A549 (cell line): ENCODE measurements at regions not wholly inside any gene's neighbourhood (a gene's known extent, or its start where the extent isn't known, plus 50 kb on each side); places are given as distances from the start of the nearest gene placed in this dataset.

ENCODE experiments used
- CBX2 ChIP-seq: fragments of 200-600 bp; sonication (generic); IDR thresholded peaks from 2 replicates; pipeline ENCODE4 v1.6.1; 2016; ENCODE audit warnings: low read depth, mild to moderate bottlenecking, borderline replicate concordance
- CBX8 ChIP-seq: fragments of 200-600 bp; sonication (generic); IDR thresholded peaks from 2 replicates; pipeline ENCODE4 v1.6.1; 2016
- CTCF ChIP-seq: fragments of >200 bp; sonication (Bioruptor Twin); formaldehyde crosslinking; IDR thresholded peaks from 3 replicates; pipeline ENCODE4 v1.5.1; 2016
- ESRRA ChIP-seq: fragments of 150-350 bp; IDR thresholded peaks from 2 replicates; pipeline ENCODE4 v1.6.1; 2014; ENCODE audit warnings: mild to moderate bottlenecking, low read length, borderline replicate concordance
- FOSL2 ChIP-seq, 2 experiments: fragments of 450-650 bp in 1 of 2; fragments of >200 bp in 1 of 2; sonication (Bioruptor Twin) in 1 of 2; formaldehyde crosslinking; IDR thresholded peaks; 2 replicates each; pipeline versions ENCODE4 v1.5.0 to v1.6.1; 2016 to 2020; ENCODE audit warnings: mild to moderate bottlenecking in 1 of 2, moderate library complexity in 1 of 2
- HDAC2 ChIP-seq: fragments of 200-600 bp; sonication (generic); IDR thresholded peaks from 2 replicates; pipeline ENCODE4 v1.6.1; 2016
- HOXA7 ChIP-seq: fragments of 250-450 bp; sonication (Bioruptor Pico); IDR thresholded peaks from 2 replicates; pipeline ENCODE4 v1.5.0; 2020; ENCODE audit warnings: mild to moderate bottlenecking, moderate library complexity
- POLR2A ChIP-seq: IDR thresholded peaks from 2 replicates; pipeline ENCODE4 v1.6.1; 2012; ENCODE audit warnings: mild to moderate bottlenecking, low read length
- RFX5 ChIP-seq: fragments of 450-650 bp; IDR thresholded peaks from 2 replicates; pipeline ENCODE4 v1.7.1; 2014; ENCODE audit warnings: antibody characterized with exemption, mild to moderate bottlenecking, moderate library complexity
- SMC3 ChIP-seq: fragments of >200 bp; sonication (Bioruptor Twin); formaldehyde crosslinking; IDR thresholded peaks from 3 replicates; pipeline ENCODE4 v1.6.1; 2018; ENCODE audit warnings: inconsistent platforms
- SREBF2 ChIP-seq: fragments of 450-650 bp; IDR thresholded peaks from 2 replicates; pipeline ENCODE4 v1.6.1; 2014; ENCODE audit warnings: mild to moderate bottlenecking, moderate library complexity

GRCh38 chr17:45689451-45689850 lies 94.7 kb upstream of the CRHR1 start:
- TF ChIP-seq POLR2A: no peak
- no peak for TF ChIP-seq HOXA7 (CRISPR knock-in tag)
- TF ChIP-seq SREBF2: no peak
- no peak for TF ChIP-seq CTCF
- TF ChIP-seq RFX5: no peak
- TF ChIP-seq FOSL2 (IDR thresholded peaks at IDR 0.05): no peak
- TF ChIP-seq FOSL2 (CRISPR knock-in tag; IDR thresholded peaks at IDR 0.05): no peak
- TF ChIP-seq ESRRA: no peak
- no peak for TF ChIP-seq SMC3
- no peak for TF ChIP-seq CBX2
- no peak for TF ChIP-seq HDAC2
- TF ChIP-seq CBX8: no peak
